HFFc6 (cell line): ENCODE measurements at regions not wholly inside any gene's neighbourhood (a gene's known extent, or its start where the extent isn't known, plus 50 kb on each side); places are given as distances from the start of the nearest gene placed in this dataset.

Source experiments
- DNase-seq: peaks from one replicate; pipeline ENCODE4 v3.0.0-alpha.2; 2018
- H3K27ac Mint-ChIP-seq: 2 replicates; pipeline ENCODE4 v1.8.0; 2020; ENCODE audit warnings: mild to moderate bottlenecking, mixed read lengths
- H3K27me3 Mint-ChIP-seq: 2 replicates; pipeline ENCODE4 v1.8.0; 2021; ENCODE audit warnings: mild to moderate bottlenecking, moderate library complexity, mixed read lengths; ENCODE audit not compliant: insufficient read depth
- H3K36me3 Mint-ChIP-seq: 2 replicates; pipeline ENCODE4 v1.8.0; 2021; ENCODE audit warnings: low read depth, mixed read lengths
- H3K4me1 Mint-ChIP-seq: 2 replicates; pipeline ENCODE4 v1.8.0; 2020; ENCODE audit warnings: low read depth, mixed read lengths
- H3K4me3 Mint-ChIP-seq: 2 replicates; pipeline ENCODE4 v1.8.0; 2020; ENCODE audit warnings: mild to moderate bottlenecking, moderate library complexity, mixed read lengths
- H3K9me3 Mint-ChIP-seq: 2 replicates; pipeline ENCODE4 v1.8.0; 2020; ENCODE audit warnings: mild to moderate bottlenecking, mixed read lengths
- TF ChIP-seq, protein P1 (sequence below): fragments of 200-600 bp; sonication (generic); IDR thresholded peaks from 2 replicates; pipeline ENCODE4 v1.5.0; 2021; ENCODE audit warnings: antibody characterized with exemption, mild to moderate bottlenecking

DNA sequence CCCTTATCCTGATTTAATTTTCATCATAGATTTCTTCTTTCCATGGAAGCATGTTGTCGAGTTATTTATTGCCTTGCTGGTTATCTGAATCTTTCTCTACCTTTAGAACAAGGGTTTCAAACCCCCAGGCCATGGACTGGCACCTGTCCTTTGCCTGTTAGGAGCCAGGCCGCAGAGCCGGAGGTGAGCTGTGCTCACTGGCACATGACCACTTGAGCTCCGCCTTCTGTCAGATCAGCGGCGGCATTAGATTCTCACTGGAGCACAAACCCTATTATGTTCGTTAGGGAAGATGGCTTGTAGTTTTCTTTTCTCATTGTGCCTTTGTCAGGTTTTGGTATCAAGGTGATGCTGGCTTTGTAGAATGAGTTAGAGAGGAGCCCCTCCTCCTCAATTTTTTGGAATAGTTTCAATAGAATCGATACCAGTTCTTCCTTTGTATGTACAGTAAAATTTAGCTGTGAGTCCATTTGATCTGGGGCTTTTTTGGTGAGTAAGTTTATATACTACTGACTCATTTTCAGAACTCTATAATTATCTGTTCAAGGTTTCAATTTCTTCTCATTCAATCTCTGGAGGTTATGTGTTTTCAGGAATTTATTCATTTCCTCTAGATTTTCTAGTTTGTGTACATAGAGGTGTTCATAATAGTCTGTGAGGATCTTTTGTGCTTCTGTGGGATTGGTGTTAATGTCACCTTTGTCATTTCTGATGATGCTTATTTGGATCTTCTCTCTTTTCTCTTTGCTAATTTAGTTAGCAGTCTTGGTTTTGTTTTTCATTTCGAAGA lies 668.0 kb upstream of the FAM98A start:
- H3K36me3 Mint-ChIP-seq = no peaks in the 10 kb centered on the region
- no peaks in the 10 kb centered on the region for H3K4me1 Mint-ChIP-seq
- DNase-seq = no peak
- TF ChIP-seq, protein P1, sequence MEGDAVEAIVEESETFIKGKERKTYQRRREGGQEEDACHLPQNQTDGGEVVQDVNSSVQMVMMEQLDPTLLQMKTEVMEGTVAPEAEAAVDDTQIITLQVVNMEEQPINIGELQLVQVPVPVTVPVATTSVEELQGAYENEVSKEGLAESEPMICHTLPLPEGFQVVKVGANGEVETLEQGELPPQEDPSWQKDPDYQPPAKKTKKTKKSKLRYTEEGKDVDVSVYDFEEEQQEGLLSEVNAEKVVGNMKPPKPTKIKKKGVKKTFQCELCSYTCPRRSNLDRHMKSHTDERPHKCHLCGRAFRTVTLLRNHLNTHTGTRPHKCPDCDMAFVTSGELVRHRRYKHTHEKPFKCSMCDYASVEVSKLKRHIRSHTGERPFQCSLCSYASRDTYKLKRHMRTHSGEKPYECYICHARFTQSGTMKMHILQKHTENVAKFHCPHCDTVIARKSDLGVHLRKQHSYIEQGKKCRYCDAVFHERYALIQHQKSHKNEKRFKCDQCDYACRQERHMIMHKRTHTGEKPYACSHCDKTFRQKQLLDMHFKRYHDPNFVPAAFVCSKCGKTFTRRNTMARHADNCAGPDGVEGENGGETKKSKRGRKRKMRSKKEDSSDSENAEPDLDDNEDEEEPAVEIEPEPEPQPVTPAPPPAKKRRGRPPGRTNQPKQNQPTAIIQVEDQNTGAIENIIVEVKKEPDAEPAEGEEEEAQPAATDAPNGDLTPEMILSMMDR = no peak
- peaks cover 15% of the 10 kb centered on the region for H3K9me3 Mint-ChIP-seq
- H3K4me3 Mint-ChIP-seq = no peak overlapping the region
- no peak overlapping the region for H3K27ac Mint-ChIP-seq
- peaks cover 3% of the 10 kb centered on the region; the same call in 1 of the 2 replicates for H3K27me3 Mint-ChIP-seq

DNA sequence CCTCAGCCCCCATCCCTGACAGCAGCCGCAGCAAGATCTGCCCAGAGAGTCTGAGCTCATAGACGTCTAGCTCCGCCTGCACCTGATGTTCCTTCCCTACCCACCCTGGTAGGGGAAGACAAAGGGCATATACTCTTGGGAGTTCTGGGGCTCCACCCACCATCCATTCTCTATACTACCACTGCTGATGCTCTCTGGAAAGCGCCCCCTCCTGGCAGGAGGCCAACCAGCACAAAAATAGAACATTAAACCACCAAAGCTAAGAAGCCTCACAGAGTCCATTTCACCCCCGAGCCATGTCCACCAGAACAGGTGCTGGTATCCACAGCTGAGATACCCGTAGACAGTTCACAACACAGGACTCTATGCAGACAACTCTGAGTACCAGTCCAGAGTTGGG lies 662.6 kb upstream of the FAM98A start:
- Mint-ChIP-seq H3K36me3 (peaks cover 6% of the 10 kb centered on the region; the same call in 1 of the 2 replicates), H3K4me3 (no peak overlapping the region), H3K27me3 (peaks cover 3% of the 10 kb centered on the region; the same call in 1 of the 2 replicates), H3K4me1 (no peaks in the 10 kb centered on the region), H3K9me3 (peaks cover 40% of the 10 kb centered on the region), H3K27ac (no peak overlapping the region)
- DNase-seq = no peak
- TF ChIP-seq, protein P1 = no peak

DNA sequence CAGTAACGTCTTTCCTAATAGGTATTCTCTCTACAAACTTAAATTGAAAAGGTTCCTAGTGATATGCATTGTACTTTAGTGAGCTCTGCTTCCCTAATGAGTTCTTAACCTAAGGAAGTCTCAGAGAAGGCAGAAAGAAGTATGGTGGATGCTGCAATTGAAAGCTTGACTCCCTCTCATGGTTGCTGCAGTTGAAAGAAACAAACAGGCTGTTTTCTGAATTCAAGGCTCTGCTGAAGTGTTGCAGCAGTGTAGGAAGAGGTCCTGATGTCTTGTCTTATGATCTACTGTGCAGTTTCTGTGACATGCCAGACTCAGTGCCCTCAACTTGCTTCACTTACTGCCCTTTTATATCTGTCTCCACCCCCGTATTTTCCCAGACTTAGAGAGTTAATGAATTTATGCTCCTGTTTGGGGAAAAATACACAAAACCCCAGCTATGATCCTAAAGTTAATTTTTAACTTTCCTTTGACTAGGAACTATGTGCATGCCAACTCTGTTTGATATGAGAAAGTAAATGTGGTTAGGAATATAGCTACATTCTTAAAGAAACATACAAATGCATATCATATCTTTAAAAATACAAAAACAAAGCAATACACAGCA lies 655.3 kb upstream of the FAM98A start:
- no peak overlapping the region for H3K27ac Mint-ChIP-seq
- H3K9me3 Mint-ChIP-seq = peaks cover 18% of the 10 kb centered on the region
- DNase-seq = no peak
- peaks cover 6% of the 10 kb centered on the region; the same call in 1 of the 2 replicates for H3K36me3 Mint-ChIP-seq
- H3K27me3 Mint-ChIP-seq = no peaks in the 10 kb centered on the region
- TF ChIP-seq, protein P1 = no peak
- no peaks in the 10 kb centered on the region for H3K4me1 Mint-ChIP-seq
- no peak overlapping the region for H3K4me3 Mint-ChIP-seq

GRCh38 chr2:34252111-34252510 lies 653.0 kb upstream of the FAM98A start:
- no peaks in the 10 kb centered on the region for H3K36me3 Mint-ChIP-seq
- no peak for DNase-seq
- H3K4me1 Mint-ChIP-seq = no peaks in the 10 kb centered on the region
- TF ChIP-seq, protein P1 = no peak
- H3K27ac Mint-ChIP-seq = no peak overlapping the region
- H3K9me3 Mint-ChIP-seq = peaks cover 16% of the 10 kb centered on the region
- H3K4me3 Mint-ChIP-seq = no peak overlapping the region
- no peaks in the 10 kb centered on the region for H3K27me3 Mint-ChIP-seq

DNA sequence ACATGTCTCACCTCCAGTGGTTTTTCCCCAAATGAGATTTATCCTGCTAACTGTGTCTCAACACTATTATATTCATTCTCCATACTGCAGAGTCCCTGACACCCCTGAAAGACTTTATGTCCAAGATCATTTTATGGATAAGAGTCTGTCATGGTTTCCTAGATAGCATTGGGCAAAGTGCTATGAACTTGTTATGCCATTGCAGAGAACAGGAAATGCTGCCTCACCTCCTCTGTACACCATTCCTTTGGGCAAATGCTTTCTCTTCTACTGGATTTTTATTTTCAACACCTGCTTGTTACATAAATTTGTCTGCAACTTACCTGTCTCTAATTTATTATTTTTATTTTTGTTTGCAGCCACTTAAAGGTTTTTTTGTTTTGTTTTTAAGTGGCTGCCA lies 652.5 kb upstream of the FAM98A start:
- Mint-ChIP-seq H3K27me3 (no peaks in the 10 kb centered on the region), H3K36me3 (no peaks in the 10 kb centered on the region), H3K9me3 (peaks cover 17% of the 10 kb centered on the region; the same call in 1 of the 2 replicates), H3K4me3 (no peak overlapping the region), H3K4me1 (no peaks in the 10 kb centered on the region), H3K27ac (no peak overlapping the region)
- no peak for DNase-seq
- TF ChIP-seq, protein P1 = no peak
